ENCODE measurements at regions not wholly inside any gene's neighbourhood (a gene's known extent, or its start where the extent isn't known, plus 50 kb on each side); places are given as distances from the start of the nearest gene placed in this dataset.

- ATAC-seq: no peak
- H3K27ac ChIP-seq: no peak overlapping the region
- intact Hi-C loops (cut with DNase I): no loop called here
- no peaks in the 10 kb centered on the region for H3K9me3 ChIP-seq
- no peaks in the 10 kb centered on the region for H3K27me3 ChIP-seq (ENCODE audit: low read depth)
- DNase-seq: no peak
- no peaks in the 10 kb centered on the region for H3K4me1 ChIP-seq
- no peaks in the 10 kb centered on the region for H3K36me3 ChIP-seq
- TF ChIP-seq, protein P1, sequence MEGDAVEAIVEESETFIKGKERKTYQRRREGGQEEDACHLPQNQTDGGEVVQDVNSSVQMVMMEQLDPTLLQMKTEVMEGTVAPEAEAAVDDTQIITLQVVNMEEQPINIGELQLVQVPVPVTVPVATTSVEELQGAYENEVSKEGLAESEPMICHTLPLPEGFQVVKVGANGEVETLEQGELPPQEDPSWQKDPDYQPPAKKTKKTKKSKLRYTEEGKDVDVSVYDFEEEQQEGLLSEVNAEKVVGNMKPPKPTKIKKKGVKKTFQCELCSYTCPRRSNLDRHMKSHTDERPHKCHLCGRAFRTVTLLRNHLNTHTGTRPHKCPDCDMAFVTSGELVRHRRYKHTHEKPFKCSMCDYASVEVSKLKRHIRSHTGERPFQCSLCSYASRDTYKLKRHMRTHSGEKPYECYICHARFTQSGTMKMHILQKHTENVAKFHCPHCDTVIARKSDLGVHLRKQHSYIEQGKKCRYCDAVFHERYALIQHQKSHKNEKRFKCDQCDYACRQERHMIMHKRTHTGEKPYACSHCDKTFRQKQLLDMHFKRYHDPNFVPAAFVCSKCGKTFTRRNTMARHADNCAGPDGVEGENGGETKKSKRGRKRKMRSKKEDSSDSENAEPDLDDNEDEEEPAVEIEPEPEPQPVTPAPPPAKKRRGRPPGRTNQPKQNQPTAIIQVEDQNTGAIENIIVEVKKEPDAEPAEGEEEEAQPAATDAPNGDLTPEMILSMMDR (IDR thresholded peaks at IDR 0.05): no peak
- no peak overlapping the region for H3K4me3 ChIP-seq
Measured at GRCh38 chrX:39377157-39377556, 575.9 kb downstream of the MID1IP1 start.

- Histone ChIP-seq H3K4me1 (no peaks in the 10 kb centered on the region), H3K9me3 (no peaks in the 10 kb centered on the region), H3K27me3 (ENCODE audit: low read depth) (no peaks in the 10 kb centered on the region), H3K36me3 (no peaks in the 10 kb centered on the region), H3K4me3 (no peak overlapping the region), H3K27ac (no peak overlapping the region)
- no peak for ATAC-seq
- TF ChIP-seq, protein P1 (IDR thresholded peaks at IDR 0.05): no peak
- no peak for DNase-seq
- intact Hi-C loops (cut with DNase I): no loop called here
Measured at GRCh38 chrX:39377773-39378172, 576.5 kb downstream of the MID1IP1 start.

DNA sequence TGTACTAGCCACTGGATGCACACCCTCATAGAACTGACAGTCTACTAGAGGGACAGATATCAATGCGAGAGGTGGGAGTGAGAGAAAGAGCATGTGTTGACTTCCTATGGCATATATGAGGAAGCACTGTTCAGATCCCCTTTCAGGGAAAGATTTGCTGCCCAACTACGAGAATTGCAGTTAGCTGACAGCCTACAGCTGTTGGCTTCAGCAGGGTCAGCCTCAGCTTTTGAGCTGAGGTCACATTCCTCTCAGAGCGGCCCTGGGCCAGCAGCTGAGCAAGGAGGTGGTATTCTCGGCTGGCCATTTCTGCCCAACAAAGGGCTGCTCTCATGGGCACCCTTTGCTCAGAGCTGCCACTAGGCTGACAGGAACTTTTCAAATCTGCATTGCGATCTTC lies 580.2 kb downstream of the MID1IP1 start:
- no peak for DNase-seq

GRCh38 chrX:39384996-39385395 lies 583.7 kb downstream of the MID1IP1 start:
- no peak for DNase-seq
- H3K4me1 ChIP-seq: no peaks in the 10 kb centered on the region
- no peaks in the 10 kb centered on the region for H3K27me3 ChIP-seq (ENCODE audit: low read depth)
- TF ChIP-seq, protein P1 (IDR thresholded peaks at IDR 0.05): no peak
- intact Hi-C loops (cut with DNase I): no loop called here
- H3K36me3 ChIP-seq: no peaks in the 10 kb centered on the region
- no peak overlapping the region for H3K27ac ChIP-seq
- H3K4me3 ChIP-seq: no peak overlapping the region
- no peaks in the 10 kb centered on the region for H3K9me3 ChIP-seq
- ATAC-seq: no peak

More for the DNA sequence above, 580.2 kb downstream of the MID1IP1 start:
- intact Hi-C loops (cut with DNase I): no loop called here
- Histone ChIP-seq H3K36me3 (no peaks in the 10 kb centered on the region), H3K27me3 (ENCODE audit: low read depth) (no peaks in the 10 kb centered on the region), H3K4me3 (no peak overlapping the region), H3K4me1 (no peaks in the 10 kb centered on the region), H3K27ac (no peak overlapping the region), H3K9me3 (no peaks in the 10 kb centered on the region)
- no peak for ATAC-seq
- TF ChIP-seq, protein P1 (IDR thresholded peaks at IDR 0.05): no peak

DNA sequence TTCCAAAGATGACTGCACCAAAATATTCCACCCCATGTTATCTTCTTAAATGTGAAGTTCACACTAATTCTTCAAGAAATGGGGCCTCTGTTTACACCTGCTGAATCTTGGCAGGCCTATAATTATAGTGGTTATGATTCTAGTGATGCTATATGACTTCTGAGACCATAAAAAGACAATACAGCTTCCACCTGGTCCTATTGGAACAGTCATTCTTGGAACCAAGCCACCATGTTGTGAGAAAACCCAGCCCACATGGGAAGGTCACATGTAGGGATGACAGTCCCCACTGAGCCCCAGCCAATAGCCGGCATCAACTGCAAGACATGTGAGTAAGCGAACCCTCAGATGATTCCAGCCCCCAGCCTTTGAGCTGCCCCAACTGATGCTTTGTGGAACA lies 587.5 kb downstream of the MID1IP1 start:
- no peak overlapping the region for H3K4me3 ChIP-seq
- no peaks in the 10 kb centered on the region for H3K36me3 ChIP-seq
- H3K4me1 ChIP-seq: no peaks in the 10 kb centered on the region
- ATAC-seq (no peak), DNase-seq (no peak)
- no peaks in the 10 kb centered on the region for H3K27me3 ChIP-seq (ENCODE audit: low read depth)
- TF ChIP-seq, protein P1 (IDR thresholded peaks at IDR 0.05): no peak
- no peak overlapping the region for H3K27ac ChIP-seq
- intact Hi-C loops (cut with DNase I): no loop called here
- no peaks in the 10 kb centered on the region for H3K9me3 ChIP-seq

Measured in lower lobe of right lung (tissue), 2 donors.